ENCODE measurements at regions not wholly inside any gene's neighbourhood (a gene's known extent, or its start where the extent isn't known, plus 50 kb on each side); places are given as distances from the start of the nearest gene placed in this dataset.
"Not testable (repeated sequence)": the region's sequence is repeated elsewhere in the genome, so short reads cannot be mapped to it uniquely, and the experiment has no call there.

DNA sequence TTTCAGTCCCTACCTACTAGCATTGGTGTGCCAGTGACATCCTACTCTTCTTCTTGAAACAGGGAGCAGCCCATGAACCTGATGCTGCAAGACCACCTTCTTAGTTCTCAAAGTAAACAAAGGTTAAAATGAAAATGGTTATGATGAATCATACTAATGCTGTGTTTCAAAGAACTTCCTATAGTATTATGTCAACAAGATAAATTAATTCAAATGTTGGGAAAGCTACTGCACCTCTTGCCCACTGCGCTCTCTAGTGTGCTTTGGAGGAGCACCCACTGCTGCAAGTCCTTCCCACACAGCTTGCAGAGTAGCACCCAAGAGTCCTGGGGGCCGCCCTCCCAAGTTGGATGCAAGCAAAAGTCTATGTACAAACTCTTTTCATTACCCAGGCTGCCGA is 81.1 kb downstream of the CD200R1L start:
- in situ Hi-C loops (cut with HindIII; ENCODE audit: low pct_unique_long_range_greater_than_20kb, low sequenced_read_pairs) = no loop called here
- DNase-seq (ENCODE audit: low read depth) = no peak

DNA sequence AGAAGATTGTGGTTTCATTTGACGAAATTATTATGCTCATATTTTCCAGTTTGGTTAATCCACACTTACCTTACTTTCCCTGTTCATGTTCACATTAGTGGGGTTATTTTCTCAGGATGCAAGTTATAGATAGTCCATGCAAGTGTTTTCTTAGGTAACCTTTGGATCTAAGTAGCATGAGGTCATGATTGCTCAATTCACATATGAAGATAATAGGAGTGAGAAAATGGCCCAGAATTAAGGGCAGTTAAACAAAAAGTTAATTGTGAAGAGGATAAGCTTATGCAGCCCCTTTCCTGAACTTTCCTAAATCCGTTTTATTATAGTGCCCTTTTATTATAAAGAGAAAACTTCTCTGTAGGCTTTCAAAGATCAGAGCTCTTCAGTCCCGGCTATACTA is 83.4 kb downstream of the CD200R1L start:
- in situ Hi-C loops (cut with HindIII; ENCODE audit: low pct_unique_long_range_greater_than_20kb, low sequenced_read_pairs) = no loop called here
- no peak for DNase-seq (ENCODE audit: low read depth)

DNA sequence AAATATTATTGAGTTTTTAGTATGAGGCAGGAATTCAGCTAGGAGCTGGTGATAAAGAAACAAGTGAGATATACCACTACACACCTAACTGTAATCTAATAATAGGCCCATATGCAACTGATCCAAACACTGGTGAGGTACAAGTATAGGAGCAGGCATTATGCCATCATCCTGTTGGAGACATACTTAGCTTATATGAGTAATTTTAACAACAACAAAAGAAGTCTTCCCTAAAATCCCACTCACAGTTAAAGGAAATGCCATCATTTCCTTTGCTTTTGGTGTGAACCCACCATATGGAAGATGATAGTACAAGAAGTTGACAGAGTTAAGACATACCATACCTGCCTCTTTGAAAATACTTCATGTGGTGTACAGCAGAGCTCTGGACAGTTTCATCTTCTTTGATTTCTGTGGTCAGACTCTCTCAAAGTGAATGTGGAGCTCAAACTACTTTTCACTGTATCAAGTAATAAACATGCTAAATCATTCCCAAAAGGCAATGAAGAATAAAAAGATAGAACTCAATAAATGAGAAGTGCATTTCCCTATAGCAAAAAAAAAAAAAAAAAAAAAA is 85.5 kb downstream of the CD200R1L start:
- no peak for DNase-seq (ENCODE audit: low read depth)
- in situ Hi-C loops (cut with HindIII; ENCODE audit: low pct_unique_long_range_greater_than_20kb, low sequenced_read_pairs) = no loop called here

DNA sequence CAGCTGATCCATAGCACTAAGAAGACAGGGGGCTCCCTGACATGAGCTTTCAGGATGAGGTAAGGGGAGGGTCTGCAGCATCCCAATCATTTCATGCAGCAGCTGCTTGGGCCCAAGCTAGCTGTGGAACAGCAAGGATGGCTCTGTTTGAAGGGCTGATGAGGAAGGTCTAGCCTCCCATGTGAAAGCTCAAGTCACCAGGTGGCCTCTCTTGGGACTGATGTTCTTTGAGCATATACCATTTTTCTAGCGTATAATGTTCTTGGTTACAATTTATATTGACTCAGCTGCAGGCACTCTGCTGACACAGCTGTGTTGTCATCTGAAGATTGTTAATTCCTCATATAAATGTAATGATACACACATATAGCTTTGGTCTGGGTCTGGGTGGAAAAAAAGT is 87.0 kb downstream of the CD200R1L start:
- no peak for DNase-seq (ENCODE audit: low read depth)
- in situ Hi-C loops (cut with HindIII; ENCODE audit: low pct_unique_long_range_greater_than_20kb, low sequenced_read_pairs) = no loop called here

DNA sequence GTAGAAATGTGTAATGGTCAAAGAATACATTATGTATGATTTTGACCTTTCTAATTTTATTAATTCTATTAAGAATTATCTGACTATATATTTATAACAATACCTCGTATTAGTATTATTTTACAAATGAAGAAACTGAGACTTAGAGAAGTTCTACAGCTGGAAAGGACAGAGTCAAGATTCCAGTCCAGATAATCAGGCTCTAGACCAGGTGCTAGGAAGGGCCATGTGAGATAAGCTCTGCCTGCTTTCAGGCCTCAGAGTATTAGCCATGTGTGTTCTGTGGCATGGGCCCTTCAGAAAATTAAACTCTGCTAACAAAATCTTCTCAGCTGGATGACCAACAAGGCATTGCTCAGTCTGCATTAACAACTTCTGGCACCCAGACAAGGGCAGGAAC is 87.5 kb downstream of the CD200R1L start:
- in situ Hi-C loops (cut with HindIII; ENCODE audit: low pct_unique_long_range_greater_than_20kb, low sequenced_read_pairs) = no loop called here
- DNase-seq (ENCODE audit: low read depth) = no peak

DNA sequence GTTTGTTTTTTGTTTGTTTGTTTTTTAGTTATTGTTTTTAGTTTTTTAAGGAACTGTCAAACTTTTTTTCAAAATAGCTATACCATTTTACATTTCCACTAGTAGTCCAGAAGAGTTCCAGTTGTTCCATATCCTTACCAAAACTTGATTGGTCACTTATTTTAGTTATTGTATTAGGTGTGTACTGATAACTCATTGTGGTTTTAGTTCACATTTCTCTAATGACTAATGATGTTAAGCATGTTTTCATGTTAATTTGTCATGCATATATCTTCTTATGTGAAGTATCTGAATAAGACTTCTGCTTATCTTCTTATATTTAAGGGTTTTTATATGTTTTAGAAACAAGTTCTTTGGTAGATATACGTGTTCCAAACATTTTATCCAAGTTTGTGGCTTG is 89.5 kb downstream of the CD200R1L start:
- in situ Hi-C loops (cut with HindIII; ENCODE audit: low pct_unique_long_range_greater_than_20kb, low sequenced_read_pairs) = no loop called here
- no peak for DNase-seq (ENCODE audit: low read depth)

DNA sequence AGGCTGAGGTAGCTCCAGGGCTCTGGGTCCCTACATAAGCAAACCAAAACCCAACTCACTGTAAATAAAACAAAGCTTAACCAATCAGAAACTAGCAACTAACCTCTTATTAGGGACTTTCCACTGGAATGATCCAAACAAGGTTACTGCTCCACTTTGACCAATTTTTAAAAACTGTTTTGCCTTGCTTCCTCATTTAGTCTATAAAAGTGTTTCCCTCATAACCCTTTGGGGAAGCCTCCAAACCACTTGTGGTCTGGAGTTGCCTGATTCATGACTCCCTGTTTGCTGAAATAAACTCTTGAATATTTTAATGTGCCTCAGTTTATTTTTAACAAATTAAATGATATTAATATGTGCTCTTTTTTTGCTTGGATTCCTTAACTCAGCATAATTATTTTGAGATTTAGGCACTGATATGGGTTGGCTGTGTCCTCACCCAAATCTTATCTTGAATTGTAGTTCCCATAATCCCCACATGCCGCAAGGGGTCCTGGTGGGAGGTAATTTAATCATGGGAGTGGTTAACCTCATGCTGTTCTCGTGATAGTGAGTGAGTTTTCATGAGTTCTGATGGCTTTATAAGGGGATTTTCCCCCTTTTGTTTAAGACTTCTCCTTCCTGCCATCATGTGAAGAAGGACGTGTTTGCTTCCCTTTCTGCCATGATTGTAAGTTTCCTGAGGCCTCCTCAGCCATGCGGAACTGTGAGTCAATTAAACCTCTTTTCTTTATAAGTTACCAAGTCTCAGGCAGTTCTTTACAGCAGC is 90.6 kb downstream of the CD200R1L start:
- no peak for DNase-seq (ENCODE audit: low read depth)
- in situ Hi-C loops (cut with HindIII; ENCODE audit: low pct_unique_long_range_greater_than_20kb, low sequenced_read_pairs) = no loop called here

DNA sequence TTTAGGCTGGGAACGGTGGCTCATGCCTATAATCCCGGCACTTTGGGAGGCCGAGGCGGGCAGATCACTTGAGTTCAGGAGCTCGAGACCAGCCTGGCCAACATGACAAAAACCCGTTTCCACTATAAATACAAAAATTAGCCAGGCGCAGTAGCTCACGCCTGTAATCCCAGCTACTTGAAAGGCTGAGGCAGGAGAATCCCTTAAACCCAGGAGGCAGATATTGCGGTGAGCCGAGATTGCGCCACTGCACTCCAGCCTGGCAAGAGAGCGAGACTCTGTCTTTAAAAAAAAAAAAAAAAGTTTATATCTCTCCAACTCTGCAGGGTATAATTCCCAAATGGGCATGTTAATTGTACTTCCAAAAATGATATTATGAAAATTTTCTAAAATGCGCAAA is 91.6 kb downstream of the CD200R1L start:
- DNase-seq (ENCODE audit: low read depth); in situ Hi-C loops (cut with HindIII; ENCODE audit: low pct_unique_long_range_greater_than_20kb, low sequenced_read_pairs): not testable (repeated sequence)

DNA sequence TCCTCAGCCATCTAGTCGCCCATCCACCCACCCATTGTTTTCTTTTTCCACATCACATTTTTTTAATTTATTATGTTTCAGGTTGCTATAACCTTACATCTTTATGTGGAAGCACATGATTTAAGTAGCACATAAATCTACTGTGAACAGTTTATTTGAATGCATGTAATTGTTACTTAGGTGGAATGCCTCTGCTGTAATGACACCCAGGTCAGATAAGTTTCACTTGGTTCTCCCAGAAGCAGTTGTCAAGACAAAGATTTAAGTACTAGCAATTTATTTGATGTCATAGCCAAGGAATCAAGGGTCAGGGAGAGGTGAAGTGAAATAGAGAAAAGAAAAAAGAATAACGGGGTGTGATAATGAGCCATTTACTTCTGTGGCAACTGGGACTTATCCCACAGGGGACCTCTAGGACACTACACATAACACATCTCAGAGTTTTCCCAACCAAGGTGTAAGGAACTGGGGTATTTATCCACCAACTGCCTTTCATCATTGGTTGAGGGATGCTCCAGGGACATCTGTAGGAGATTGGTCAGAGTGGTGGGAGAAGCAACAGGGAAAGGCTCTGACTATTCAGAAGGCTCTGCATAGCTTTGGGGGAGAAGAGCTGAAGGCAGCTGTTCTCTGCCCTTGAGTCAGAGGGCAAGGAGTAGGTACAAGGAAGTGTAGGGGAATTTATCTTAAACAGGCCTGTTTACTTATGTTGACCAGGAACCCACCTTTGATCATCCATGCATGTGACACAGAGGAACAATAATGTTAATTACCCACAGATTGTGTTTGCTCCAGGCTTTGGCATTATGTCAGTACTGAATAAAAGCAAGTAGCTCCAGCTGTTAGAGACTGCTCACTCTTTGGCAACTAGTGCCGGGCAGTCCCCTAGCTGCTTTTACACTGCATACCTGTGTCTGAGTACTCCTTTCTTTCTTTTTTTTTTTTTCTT is 94.8 kb downstream of the CD200R1L start:
- in situ Hi-C loops (cut with HindIII; ENCODE audit: low pct_unique_long_range_greater_than_20kb, low sequenced_read_pairs) = no loop called here
- DNase-seq (ENCODE audit: low read depth) = peak; percentile 34

DNA sequence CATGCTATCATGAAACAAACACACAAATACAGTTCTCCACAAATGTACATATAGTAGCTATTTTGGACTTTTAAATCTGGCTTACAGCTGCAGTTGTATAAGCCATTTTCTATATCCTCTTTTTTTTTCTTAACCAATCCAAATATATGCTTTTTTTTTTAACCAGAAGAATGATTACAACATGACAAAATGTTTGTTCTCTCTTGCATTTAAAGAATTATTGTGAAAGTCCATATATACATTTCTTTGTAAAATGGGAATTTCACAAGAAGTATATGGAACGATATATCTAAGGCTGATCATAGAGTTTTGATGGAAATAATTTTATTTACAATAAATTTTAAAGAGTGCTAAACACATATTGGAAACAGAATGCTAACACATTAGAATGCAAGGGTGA is 95.6 kb downstream of the CD200R1L start:
- in situ Hi-C loops (cut with HindIII; ENCODE audit: low pct_unique_long_range_greater_than_20kb, low sequenced_read_pairs) = no loop called here
- DNase-seq (ENCODE audit: low read depth) = no peak

DNA sequence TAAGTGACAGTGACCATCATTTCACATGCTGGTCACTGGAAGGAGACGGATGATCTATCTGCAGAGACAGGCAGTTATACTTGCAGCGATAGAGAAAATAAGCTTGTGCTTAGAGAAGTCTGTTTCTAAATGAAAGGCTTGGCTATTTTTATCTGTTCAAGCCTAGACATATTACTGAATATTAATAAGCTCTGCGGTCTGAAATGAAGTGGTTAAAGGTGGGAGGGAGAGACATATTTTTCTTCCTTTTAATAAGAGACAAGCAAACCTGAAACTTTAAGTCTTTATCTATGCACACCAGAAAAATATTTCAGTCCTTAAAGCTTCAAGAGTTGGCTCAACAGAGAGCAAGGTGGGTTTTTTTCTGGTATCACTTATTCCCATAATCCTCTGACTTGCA is 99.0 kb downstream of the CD200R1L start:
- no peak for DNase-seq (ENCODE audit: low read depth)
- in situ Hi-C loops (cut with HindIII; ENCODE audit: low pct_unique_long_range_greater_than_20kb, low sequenced_read_pairs) = no loop called here

DNA sequence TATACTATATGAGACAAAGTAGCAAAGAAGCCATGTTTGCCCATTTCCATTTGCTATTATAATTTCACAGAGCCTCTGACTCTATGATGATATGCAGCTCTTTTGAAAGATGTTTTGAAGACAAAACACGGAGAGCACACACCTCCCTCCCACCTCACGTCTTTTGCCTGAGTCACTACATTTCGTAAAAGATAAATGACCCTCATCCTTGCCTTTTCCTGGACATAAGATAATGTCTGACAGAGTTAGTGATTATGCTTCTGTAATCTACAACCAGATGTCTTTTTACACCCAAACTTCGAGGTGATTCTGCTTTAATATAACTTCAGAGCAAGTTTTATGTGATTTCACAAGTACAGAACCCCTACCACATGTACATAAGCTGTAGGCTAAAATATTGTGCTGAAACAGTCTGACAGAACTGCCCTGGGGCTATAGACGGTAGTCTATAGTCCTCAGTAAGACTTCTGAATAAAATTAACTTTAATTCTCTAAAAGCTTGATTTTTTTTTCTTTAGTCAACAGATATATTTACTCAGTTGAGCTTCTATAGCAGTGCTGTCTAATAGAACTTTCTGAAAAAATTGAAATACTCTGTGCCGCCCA is 99.9 kb downstream of the CD200R1L start:
- in situ Hi-C loops (cut with HindIII; ENCODE audit: low pct_unique_long_range_greater_than_20kb, low sequenced_read_pairs) = no loop called here
- DNase-seq (ENCODE audit: low read depth) = no peak

DNA sequence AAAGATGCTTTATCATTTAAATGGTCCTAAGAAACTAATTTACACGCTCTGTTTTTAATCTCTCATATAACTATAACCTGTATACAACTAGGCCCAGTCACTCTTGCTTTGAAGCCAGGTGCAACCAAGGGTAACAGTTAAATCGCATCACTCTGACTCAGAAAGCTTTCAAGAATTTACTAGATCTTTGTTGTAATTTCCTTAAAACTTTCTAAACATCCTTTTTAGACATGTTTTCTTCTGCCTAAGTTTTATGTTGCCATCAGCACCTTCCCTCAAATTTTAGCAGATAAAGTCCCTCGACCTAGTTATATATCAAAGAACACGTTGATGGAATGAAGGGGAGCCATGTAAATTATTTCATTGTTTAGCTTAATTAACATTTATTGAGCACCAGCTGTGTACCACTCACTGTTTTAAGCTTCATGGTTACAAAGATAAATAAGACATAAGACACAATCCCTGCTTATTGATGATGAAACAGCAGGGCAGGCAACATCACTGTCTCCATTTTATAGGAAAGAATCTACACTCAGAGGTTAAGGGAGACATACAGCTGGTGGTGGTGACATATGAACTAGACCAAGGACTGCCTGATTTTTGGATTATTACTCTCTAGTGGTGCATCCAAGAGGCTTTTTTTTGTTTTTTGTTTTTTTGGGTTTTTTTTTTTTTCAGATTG is 101.0 kb downstream of the CD200R1L start:
- in situ Hi-C loops (cut with HindIII; ENCODE audit: low pct_unique_long_range_greater_than_20kb, low sequenced_read_pairs) = no loop called here
- DNase-seq (ENCODE audit: low read depth) = no peak

DNA sequence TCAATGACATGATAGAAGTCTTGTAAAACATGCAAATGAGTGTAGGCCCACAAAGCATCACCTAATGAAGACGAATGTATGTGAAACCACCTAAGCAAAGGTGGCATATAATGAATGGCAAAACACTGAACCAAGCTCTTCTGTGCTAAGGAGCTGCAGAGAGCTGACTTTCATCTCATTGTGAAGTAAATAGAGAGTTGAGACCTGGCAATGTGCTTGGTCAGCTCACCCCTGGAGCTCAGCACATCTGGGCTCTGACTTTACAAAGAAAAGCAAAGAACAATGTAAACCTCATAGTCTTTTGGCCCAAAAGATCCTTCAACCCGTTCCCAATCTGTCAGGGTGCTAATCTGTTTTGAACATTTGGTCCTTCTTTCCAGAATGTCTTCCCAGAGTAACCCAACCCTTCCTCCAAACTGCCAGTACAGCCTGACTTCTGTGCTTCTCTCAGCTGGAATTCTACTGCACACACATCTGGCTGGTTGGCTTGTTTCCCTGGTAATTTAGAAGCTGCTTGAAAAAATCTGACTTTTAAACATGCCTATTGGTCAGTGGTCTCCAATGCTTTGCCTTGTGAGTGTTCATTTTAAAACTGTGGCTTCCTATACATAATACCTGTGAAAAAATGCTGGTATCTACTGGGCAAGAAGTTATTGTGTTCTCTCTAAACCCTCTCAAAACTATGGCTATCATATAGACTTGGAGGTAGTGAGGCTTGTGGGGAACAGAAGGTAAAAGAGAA is 101.7 kb downstream of the CD200R1L start:
- no peak for DNase-seq (ENCODE audit: low read depth)
- in situ Hi-C loops (cut with HindIII; ENCODE audit: low pct_unique_long_range_greater_than_20kb, low sequenced_read_pairs) = no loop called here

DNA sequence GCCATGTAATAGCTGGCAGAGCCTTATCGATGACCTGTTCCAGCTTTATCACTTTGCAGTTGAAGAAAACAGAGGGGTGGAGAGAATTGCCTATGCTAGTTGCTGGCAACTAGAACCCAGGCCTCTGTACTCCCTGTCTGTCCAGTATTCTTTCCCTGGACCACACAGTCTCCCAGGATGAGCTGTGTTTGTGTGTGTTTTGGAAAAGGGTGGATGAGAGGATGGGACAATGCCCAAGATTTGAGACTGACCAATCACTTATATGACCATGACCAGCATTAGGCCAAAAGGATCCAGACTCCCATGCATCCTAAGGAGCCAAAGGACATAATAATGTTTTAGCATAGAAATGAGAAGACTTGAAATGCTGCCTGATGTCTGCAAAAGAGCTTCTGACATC is 102.6 kb downstream of the CD200R1L start:
- DNase-seq (ENCODE audit: low read depth) = no peak
- in situ Hi-C loops (cut with HindIII; ENCODE audit: low pct_unique_long_range_greater_than_20kb, low sequenced_read_pairs) = no loop called here

DNA sequence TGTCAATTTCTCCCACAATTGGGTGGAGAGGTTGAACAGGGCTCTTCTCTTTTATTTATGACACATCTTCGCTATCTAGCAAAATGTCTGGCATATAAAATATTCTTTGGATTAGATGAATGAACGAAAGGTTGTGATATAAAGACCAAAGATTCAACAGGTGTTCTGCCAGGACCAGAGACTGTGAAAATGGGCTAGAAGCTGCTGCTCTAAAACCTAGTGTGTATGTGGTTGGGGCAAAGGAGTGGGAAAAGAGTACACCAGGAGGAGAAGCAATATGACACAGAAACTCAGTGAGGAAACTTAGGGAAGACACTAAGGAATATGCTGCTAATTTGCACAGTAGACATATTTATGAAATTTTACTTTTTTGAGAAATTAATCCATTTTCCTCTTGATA is 102.0 kb upstream of the CCDC80 start:
- in situ Hi-C loops (cut with HindIII; ENCODE audit: low pct_unique_long_range_greater_than_20kb, low sequenced_read_pairs) = no loop called here
- DNase-seq (ENCODE audit: low read depth) = no peak

DNA sequence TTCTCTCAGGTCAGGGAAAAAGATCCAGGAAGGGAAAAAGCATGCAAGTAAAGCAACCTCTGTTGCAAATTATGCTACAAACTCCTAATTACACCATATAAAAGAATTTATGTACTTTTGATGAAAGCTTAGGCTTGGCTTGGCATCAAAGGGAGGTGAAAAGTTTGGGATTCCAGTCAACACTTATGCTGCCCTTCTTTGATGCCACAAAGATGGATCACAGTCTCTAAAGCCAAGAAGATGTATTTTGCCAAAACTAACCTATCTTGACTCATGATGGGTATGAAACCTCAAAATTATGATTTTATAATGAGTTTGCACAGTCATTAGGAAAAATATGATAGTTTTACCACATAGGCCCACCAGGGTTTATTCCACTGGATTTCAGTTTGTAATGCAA is 101.0 kb upstream of the CCDC80 start:
- in situ Hi-C loops (cut with HindIII; ENCODE audit: low pct_unique_long_range_greater_than_20kb, low sequenced_read_pairs) = no loop called here
- no peak for DNase-seq (ENCODE audit: low read depth)

DNA sequence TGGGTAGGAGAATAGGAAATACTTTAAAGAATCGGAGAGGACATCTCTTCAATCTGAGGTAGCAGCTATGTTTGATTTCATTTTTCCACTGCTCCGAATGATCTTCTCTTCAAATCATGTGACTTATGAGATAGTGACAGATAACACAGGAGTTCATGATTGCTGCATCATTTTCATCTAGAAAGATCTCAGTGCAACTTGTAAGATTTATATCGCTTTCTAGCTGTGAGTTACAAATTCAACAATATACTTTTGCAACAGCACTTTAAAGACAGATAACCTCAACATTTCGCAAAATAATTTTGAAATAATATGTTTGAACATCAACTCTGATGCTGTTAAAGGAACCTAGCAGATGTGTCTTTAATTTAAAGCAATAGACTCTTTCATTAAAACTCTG is 99.9 kb upstream of the CCDC80 start:
- in situ Hi-C loops (cut with HindIII; ENCODE audit: low pct_unique_long_range_greater_than_20kb, low sequenced_read_pairs) = no loop called here
- DNase-seq (ENCODE audit: low read depth) = no peak

Data from Caki2 (cell line).